Effector CD4-positive, alpha-beta T cell (primary cell): ENCODE measurements at regions not wholly inside any gene's neighbourhood (a gene's known extent, or its start where the extent isn't known, plus 50 kb on each side); places are given as distances from the start of the nearest gene placed in this dataset.

Source experiments
- DNase-seq: peaks from one replicate; pipeline ENCODE4 v3.0.0-alpha.2; 2020

- no peak for DNase-seq
Observed at GRCh38 chr1:240000634-240001033, 91.0 kb upstream of the FMN2 start.

DNA sequence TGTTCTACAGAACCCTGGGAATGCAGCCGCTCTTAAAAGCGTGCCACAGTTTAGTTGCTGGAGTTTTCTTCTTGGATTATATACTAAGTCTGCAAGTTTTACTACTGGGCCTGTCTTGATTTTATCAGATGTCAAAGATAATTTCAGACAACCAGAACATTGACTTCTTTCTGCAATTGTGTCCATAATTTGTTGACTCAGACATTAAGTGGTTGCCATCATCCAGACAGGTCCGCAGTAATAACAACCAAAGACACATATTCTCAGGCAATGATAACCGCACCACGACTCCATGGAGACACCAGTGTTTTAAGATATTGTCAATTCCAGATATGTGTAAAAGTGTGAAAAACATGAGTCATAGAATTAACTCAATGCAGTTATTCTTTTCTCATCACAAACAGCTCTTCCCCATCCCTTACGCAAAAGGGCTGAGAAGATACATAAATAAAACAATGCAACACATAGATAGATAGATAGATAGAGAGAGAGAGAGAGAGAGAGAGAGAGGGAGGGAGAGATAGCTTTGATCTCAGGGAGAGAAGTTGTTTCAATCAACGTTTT lies 90.4 kb upstream of the FMN2 start:
- no peak for DNase-seq

DNA sequence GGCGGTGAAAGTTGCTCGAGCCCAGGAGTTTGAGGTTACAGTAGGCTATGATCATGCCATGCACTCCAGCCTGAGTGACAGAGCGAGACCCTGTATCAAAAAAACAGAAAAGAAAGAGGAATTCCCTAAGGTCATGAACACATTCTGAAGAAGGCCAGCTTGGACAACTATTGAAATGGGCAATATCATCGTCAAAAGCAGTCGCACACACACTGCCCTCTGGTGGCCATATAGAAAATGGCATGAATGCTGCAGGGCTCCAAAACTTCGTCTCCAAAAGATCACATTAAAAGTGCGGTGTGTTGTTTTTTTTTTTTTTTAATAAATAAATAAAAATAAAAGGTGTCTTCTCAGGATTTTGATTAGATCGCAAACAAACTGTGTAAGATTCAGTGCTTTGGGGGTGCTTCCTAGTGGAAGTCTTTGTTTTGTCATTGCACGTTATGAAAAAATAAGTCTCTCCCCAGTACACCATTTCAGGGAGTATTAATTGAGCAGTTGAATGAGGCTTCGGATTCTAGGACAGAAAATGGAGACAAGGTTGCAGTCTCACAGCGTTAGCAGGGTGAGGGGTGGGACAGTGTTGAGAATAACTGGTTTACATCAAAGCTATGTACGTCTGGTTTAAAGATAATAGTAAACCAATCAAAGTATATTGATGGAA lies 87.5 kb upstream of the FMN2 start:
- no peak for DNase-seq

DNA sequence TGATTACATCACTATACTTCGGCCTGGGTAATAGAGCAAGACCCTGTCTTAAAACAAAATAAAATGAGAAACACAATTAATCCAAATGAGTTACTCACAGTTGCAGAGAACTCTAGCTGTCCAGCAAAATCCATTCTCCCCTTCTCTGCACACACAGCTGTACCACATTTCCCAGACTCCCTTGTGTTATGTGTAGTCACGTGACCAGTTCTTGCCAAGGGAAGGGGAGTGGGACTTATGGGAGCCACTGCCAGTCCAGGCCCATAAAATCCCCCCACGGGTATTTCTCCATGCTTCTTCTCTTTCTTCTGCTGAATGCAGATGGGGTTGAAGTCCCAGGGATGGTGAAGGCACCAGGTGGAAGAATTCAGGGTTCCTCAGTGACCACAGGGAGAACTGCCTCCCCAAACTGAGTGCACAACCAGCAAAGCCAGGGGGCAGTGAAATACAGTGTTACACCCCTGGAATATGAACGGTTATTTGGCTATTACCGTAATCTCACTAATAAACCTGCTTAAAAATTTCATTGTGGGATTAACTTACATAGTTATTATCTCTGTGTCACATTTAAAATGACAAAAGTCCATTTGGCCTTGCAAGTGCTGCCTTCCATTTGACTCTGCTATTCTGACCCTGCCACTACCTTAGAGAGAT lies 85.6 kb upstream of the FMN2 start:
- no peak for DNase-seq

GRCh38 chr1:240008298-240008697 lies 83.4 kb upstream of the FMN2 start:
- no peak for DNase-seq

DNA sequence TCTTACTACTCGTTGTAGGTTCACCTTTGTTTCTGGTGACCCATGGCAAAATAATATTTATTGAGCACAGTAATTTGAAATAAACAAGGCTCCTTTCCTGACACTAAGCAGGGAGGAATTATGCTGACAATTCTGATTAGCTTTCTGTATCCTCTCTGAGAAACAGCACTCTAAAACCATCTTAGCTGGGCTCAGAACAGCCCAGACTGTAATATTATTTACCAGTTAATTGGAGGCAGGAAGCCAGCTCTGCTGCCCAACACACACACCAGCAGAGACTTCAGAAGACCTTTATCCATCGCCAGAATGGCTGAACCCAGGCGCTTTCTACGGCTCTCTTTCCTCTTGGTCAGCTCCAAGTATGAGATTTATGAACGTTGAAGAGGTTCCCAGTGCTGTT lies 77.6 kb upstream of the FMN2 start:
- DNase-seq = no peak

- no peak for DNase-seq
Observed at GRCh38 chr1:240018617-240019016, 73.1 kb upstream of the FMN2 start.

- DNase-seq = no peak
Observed at GRCh38 chr1:240019524-240019923, 72.2 kb upstream of the FMN2 start.

DNA sequence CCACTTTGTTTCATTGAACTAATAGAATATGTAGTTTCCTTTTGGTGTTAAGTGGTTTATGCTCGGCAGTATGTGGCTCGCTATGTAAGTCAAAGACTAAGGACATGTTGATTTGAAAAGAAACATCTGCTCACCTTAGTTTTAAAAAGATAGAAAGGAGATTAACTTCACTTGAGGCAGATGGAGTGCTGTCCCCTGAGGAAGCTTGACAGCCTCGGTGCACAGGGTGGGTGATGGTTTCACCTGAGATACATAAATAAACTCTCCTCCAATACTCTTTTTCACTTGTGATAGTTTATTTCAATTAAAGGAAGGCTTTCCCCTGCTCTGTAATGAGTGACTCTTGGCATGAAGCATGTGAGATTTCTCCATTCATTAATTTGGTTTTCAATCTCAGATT lies 70.8 kb upstream of the FMN2 start:
- DNase-seq = no peak

DNA sequence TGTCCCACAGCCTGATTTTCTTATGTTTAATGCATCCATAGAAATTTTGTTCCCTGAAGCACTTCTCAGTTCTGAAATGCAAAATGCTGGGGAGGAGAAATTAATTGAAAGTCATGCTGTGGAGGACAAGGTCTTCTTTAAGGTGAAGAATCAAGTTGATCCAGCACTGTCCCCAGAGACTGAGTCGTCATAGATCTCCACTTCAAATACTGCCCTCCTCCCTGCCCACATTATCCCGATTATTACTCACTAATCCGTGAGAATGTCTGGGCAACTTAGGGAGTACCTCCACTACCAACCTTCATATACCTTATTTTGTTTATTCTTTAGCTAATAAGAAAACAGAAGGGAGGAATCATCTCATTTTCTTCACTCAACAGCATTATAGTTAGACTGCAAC lies 70.0 kb upstream of the FMN2 start:
- DNase-seq = no peak

DNA sequence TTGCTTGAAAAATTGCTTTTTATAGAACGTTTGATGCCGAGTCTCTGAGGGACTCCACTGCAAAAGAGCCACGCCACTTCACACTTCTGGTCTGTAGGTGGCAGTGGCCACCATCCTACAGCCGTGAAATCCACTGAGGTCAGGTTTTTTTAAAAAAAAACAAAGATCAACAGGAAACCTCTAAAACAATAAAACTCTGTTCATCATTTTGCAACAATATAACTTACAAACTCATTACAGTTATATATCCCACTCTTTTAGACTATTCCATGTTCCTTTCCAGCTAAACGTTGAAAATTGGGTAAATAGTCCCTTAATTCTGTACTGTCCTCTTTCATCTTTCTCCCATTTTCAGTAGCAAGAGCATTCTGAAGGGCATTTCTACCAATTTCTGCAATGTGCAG lies 64.6 kb upstream of the FMN2 start:
- no peak for DNase-seq

- no peak for DNase-seq
Observed at GRCh38 chr1:240029418-240029817, 62.3 kb upstream of the FMN2 start.

- DNase-seq = no peak
Observed at GRCh38 chr1:240030236-240030635, 61.4 kb upstream of the FMN2 start.

- no peak for DNase-seq
Observed at GRCh38 chr1:240031009-240031408, 60.7 kb upstream of the FMN2 start.

DNA sequence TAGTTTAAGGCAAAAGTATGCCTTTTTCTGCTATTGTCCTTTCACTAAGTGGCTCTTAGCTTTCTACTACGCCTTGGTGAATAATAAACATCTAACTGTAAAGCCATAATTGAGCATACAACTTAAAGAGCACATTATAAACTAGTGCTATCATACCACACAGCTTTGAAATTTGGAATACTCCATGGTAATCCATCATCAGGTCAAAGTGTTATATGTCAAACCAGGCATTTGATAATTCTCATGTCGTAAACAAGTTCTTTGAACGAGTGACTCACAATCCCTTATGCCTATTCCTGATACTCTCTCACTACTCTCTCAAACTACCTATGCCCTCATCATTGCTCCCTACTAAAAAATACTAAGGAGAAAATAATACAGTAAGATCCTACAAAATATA lies 60.3 kb upstream of the FMN2 start:
- DNase-seq = no peak

DNA sequence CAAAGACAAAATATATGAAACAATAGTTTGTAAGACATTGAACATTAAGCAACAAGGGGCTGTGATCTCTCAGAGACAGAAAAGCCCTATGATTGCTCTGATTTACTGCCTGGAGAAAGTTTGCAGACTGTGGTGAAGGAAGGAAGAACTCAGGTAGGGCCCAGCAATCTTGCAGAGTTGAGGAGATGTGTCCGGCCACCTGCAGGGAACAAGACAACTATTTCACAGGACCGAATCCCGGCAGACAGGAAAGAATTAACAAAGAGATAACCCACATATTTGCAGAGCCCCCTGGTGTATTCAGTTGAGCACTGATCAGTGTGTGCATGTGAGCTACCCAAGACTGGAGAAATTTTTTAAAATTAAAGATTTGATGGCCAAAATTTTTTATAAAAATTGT lies 58.3 kb upstream of the FMN2 start:
- DNase-seq = no peak

- no peak for DNase-seq
Observed at GRCh38 chr1:240036526-240036925, 55.2 kb upstream of the FMN2 start.
